ENCODE measurements at regions not wholly inside any gene's neighbourhood (a gene's known extent, or its start where the extent isn't known, plus 50 kb on each side); places are given as distances from the start of the nearest gene placed in this dataset.

DNA sequence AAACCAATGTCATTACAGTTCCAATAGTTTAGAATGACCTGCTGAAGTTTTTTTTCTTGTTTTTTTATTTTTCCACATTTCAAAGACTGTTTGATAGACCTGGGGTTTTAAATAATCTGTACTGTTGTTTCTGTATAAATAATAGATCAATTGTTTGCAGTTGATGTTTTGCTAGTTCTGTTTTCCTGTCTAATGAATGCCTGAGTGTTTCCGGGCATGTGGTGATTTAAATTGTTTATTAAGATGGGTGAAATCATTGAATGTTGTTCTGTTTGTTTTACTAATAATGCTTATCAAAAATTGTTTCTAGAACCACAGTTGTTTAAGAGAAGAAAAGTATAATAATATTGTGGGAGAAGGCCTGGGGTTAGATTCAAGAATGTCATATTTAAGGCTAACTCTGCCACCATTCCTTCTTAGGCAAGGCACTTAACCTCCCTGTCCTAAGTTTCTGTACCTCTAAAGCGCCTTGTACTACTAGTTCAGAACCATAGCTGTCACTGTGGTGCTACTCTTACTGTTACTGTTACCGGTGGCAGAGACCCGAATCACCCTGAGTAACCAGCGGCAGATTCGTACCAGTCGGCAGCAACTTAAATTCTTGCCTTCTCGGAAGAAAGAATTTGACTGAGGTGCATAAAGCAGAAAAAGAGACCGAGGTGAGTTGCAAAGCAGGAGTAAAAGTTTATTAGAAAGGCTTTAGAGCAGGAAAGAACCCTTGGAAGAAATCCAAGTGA, 1014.1 kb downstream of the REEP3 start:
- DNase-seq (ENCODE audit: low spot score), result no peak
- WGBS, 2 donors (ENCODE audit: extremely low coverage in 2 of 2, insufficient read length in 2 of 2, insufficient replicate concordance in 1 of 2), result no CpG with 5 or more reads among the region's 9 CpGs

DNA sequence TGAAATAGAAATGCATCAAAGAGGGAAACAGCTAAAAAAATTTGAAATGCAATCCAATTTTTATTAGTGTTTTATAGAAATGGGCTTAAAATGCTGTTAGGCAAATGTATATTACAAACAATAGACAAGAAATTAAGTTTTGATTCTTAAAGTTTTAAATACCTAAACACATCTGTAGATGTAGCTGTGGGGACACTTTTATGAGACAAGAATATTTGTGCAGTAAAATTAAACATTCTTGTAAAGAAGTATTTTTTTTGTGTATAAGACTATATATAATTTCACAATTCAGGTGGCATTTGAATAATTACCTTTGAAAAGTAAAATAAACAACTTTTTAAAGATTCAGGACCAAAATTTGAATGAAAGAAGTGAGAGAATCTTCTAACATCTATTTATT, 1015.9 kb downstream of the REEP3 start:
- Histone ChIP-seq H4K91ac (ENCODE audit: low read depth, low read length, poor library complexity) (no peak overlapping the region), H3K9ac (ENCODE audit: low read depth, low read length, poor library complexity) (no peak overlapping the region), H2AFZ (ENCODE audit: low read length) (no peak overlapping the region), H3K79me1 (ENCODE audit: low read depth, low read length) (no peaks in the 10 kb centered on the region), H3K27me3 (ENCODE audit: control insufficient read depth in 3 of 3, insufficient read depth in 3 of 3, low read depth in 1 of 3, low read length in 3 of 3) (no peaks in the 10 kb centered on the region), H2AK5ac (ENCODE audit: low read depth, low read length) (no peak overlapping the region), H4K8ac (ENCODE audit: low read depth, low read length) (no peak overlapping the region), H2BK15ac (ENCODE audit: low read length) (no peak overlapping the region), H3K27ac (replicated peaks; ENCODE audit: low read length) (no peak overlapping the region), H2BK120ac (ENCODE audit: low read depth, low read length) (no peak overlapping the region), H3K4ac (ENCODE audit: low read length) (no peak overlapping the region), H3K14ac (ENCODE audit: low read length) (no peak overlapping the region), H3K4me2 (ENCODE audit: insufficient read depth, low read length, poor library complexity, severe bottlenecking) (no peak overlapping the region), H3K36me3 (replicated peaks in 1 of 2; ENCODE audit: control insufficient read depth in 2 of 2, insufficient read depth in 2 of 2, low read length in 2 of 2) (no peaks in the 10 kb centered on the region), H2BK5ac (ENCODE audit: low read length) (no peak overlapping the region), H3K9me3 (replicated peaks in 1 of 2; ENCODE audit: control insufficient read depth in 2 of 2, insufficient read depth in 1 of 2, low read depth in 1 of 2, low read length in 2 of 2) (no peaks in the 10 kb centered on the region), H3K4me3 (ENCODE audit: low read length in 2 of 2) (no peak overlapping the region), H3K18ac (ENCODE audit: low read length) (no peak overlapping the region), H3K4me1 (ENCODE audit: control insufficient read depth in 2 of 2, insufficient read depth in 1 of 2, low read depth in 1 of 2, low read length in 2 of 2) (peaks cover 0 to 1% of the 10 kb centered on the region in 2 donors), H2BK12ac (ENCODE audit: low read length) (no peak overlapping the region), H3K23ac (ENCODE audit: low read depth, low read length, poor library complexity) (no peak overlapping the region)
- no peak for DNase-seq (ENCODE audit: low spot score)

More for the DNA sequence above, 1014.1 kb downstream of the REEP3 start:
- H3K27ac ChIP-seq (replicated peaks; ENCODE audit: low read length), result no peak overlapping the region
- no peaks in the 10 kb centered on the region for H3K79me1 ChIP-seq (ENCODE audit: low read depth, low read length)
- H3K27me3 ChIP-seq (ENCODE audit: control insufficient read depth in 3 of 3, insufficient read depth in 3 of 3, low read depth in 1 of 3, low read length in 3 of 3), result no peaks in the 10 kb centered on the region
- H2BK15ac ChIP-seq (ENCODE audit: low read length), result no peak overlapping the region
- no peaks in the 10 kb centered on the region for H3K36me3 ChIP-seq (replicated peaks in 1 of 2; ENCODE audit: control insufficient read depth in 2 of 2, insufficient read depth in 2 of 2, low read length in 2 of 2)
- no peak overlapping the region for H3K4me2 ChIP-seq (ENCODE audit: insufficient read depth, low read length, poor library complexity, severe bottlenecking)
- no peaks in the 10 kb centered on the region for H3K9me3 ChIP-seq (replicated peaks in 1 of 2; ENCODE audit: control insufficient read depth in 2 of 2, insufficient read depth in 1 of 2, low read depth in 1 of 2, low read length in 2 of 2)
- no peak overlapping the region for H3K14ac ChIP-seq (ENCODE audit: low read length)
- H3K4me1 ChIP-seq (ENCODE audit: control insufficient read depth in 2 of 2, insufficient read depth in 1 of 2, low read depth in 1 of 2, low read length in 2 of 2), result peaks cover 0 to 1% of the 10 kb centered on the region in 2 donors
- H3K9ac ChIP-seq (ENCODE audit: low read depth, low read length, poor library complexity), result no peak overlapping the region
- H2BK12ac ChIP-seq (ENCODE audit: low read length), result no peak overlapping the region
- no peak overlapping the region for H2AFZ ChIP-seq (ENCODE audit: low read length)
- no peak overlapping the region for H4K91ac ChIP-seq (ENCODE audit: low read depth, low read length, poor library complexity)
- no peak overlapping the region for H2BK5ac ChIP-seq (ENCODE audit: low read length)
- no peak overlapping the region for H2BK120ac ChIP-seq (ENCODE audit: low read depth, low read length)
- no peak overlapping the region for H3K4ac ChIP-seq (ENCODE audit: low read length)
- no peak overlapping the region for H2AK5ac ChIP-seq (ENCODE audit: low read depth, low read length)
- no peak overlapping the region for H3K18ac ChIP-seq (ENCODE audit: low read length)
- H3K4me3 ChIP-seq (ENCODE audit: low read length in 2 of 2), result no peak overlapping the region
- H4K8ac ChIP-seq (ENCODE audit: low read depth, low read length), result no peak overlapping the region
- H3K23ac ChIP-seq (ENCODE audit: low read depth, low read length, poor library complexity), result no peak overlapping the region

DNA sequence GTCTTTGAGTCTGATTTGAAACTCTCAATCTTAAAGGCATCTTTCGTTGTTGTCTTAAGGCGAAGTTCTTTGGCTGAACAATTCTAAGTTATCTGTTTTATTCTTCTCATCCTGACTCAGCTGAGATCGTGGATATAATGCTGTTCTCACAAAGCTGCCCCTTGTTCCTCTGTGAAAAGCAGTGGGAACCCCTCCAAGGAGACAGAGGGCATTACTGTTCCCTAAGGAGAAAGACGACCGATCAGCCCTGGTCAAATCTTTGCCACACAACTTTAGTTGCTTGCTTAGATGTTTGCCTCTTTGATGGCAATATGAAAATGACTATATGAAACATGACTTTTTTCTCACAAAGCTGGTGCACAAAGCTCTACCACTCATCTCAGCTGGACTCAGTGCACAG, 1016.7 kb downstream of the REEP3 start:
- no peak overlapping the region for H2BK15ac ChIP-seq (ENCODE audit: low read length)
- H3K36me3 ChIP-seq (replicated peaks in 1 of 2; ENCODE audit: control insufficient read depth in 2 of 2, insufficient read depth in 2 of 2, low read length in 2 of 2), result no peaks in the 10 kb centered on the region
- no peak overlapping the region for H3K9ac ChIP-seq (ENCODE audit: low read depth, low read length, poor library complexity)
- H3K18ac ChIP-seq (ENCODE audit: low read length), result no peak overlapping the region
- no peak overlapping the region for H3K27ac ChIP-seq (replicated peaks; ENCODE audit: low read length)
- no peaks in the 10 kb centered on the region for H3K9me3 ChIP-seq (replicated peaks in 1 of 2; ENCODE audit: control insufficient read depth in 2 of 2, insufficient read depth in 1 of 2, low read depth in 1 of 2, low read length in 2 of 2)
- H3K4me3 ChIP-seq (ENCODE audit: low read length in 2 of 2), result no peak overlapping the region
- WGBS, 2 donors (ENCODE audit: extremely low coverage in 2 of 2, insufficient read length in 2 of 2, insufficient replicate concordance in 1 of 2), result no CpG with 5 or more reads among the region's 5 CpGs
- H3K4ac ChIP-seq (ENCODE audit: low read length), result no peak overlapping the region
- H3K27me3 ChIP-seq (ENCODE audit: control insufficient read depth in 3 of 3, insufficient read depth in 3 of 3, low read depth in 1 of 3, low read length in 3 of 3), result no peaks in the 10 kb centered on the region
- H2BK120ac ChIP-seq (ENCODE audit: low read depth, low read length), result no peak overlapping the region
- no peak overlapping the region for H2BK12ac ChIP-seq (ENCODE audit: low read length)
- no peaks in the 10 kb centered on the region for H3K79me1 ChIP-seq (ENCODE audit: low read depth, low read length)
- H3K4me1 ChIP-seq (ENCODE audit: control insufficient read depth in 2 of 2, insufficient read depth in 1 of 2, low read depth in 1 of 2, low read length in 2 of 2), result peaks cover 0 to 1% of the 10 kb centered on the region in 2 donors
- no peak overlapping the region for H4K91ac ChIP-seq (ENCODE audit: low read depth, low read length, poor library complexity)
- no peak overlapping the region for H3K14ac ChIP-seq (ENCODE audit: low read length)
- H2BK5ac ChIP-seq (ENCODE audit: low read length), result no peak overlapping the region
- H2AK5ac ChIP-seq (ENCODE audit: low read depth, low read length), result no peak overlapping the region
- DNase-seq (ENCODE audit: low spot score), result no peak
- no peak overlapping the region for H4K8ac ChIP-seq (ENCODE audit: low read depth, low read length)
- no peak overlapping the region for H2AFZ ChIP-seq (ENCODE audit: low read length)
- H3K23ac ChIP-seq (ENCODE audit: low read depth, low read length, poor library complexity), result no peak overlapping the region
- H3K4me2 ChIP-seq (ENCODE audit: insufficient read depth, low read length, poor library complexity, severe bottlenecking), result no peak overlapping the region

DNA sequence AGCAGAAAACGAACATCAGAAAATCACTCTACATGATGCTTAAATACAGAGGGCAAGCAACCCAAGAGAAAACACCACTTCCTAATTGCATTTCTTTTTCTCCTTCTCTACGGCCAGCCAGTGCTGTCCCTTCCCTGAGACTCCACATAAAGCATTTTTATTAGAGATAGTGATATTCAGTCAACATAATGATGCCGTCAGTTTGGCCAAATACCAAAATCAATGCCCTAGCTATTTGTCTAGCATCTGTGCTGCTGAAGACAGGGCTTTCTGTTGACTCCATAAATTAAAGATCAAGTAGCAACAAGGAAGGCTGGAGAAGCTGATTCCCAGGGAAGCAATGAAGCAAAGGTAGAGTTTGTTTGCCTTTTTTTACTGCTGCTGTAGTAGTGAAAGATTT, 1024.9 kb downstream of the REEP3 start:
- Histone ChIP-seq H3K79me1 (ENCODE audit: low read depth, low read length) (no peaks in the 10 kb centered on the region), H2BK15ac (ENCODE audit: low read length) (no peak overlapping the region), H3K4me3 (ENCODE audit: low read length in 2 of 2) (no peak overlapping the region), H3K9ac (ENCODE audit: low read depth, low read length, poor library complexity) (no peak overlapping the region), H3K27ac (replicated peaks; ENCODE audit: low read length) (no peak overlapping the region), H4K8ac (ENCODE audit: low read depth, low read length) (no peak overlapping the region), H3K9me3 (replicated peaks in 1 of 2; ENCODE audit: control insufficient read depth in 2 of 2, insufficient read depth in 1 of 2, low read depth in 1 of 2, low read length in 2 of 2) (no peaks in the 10 kb centered on the region), H3K23ac (ENCODE audit: low read depth, low read length, poor library complexity) (no peak overlapping the region), H2AK5ac (ENCODE audit: low read depth, low read length) (no peak overlapping the region), H2BK120ac (ENCODE audit: low read depth, low read length) (no peak overlapping the region), H3K4me2 (ENCODE audit: insufficient read depth, low read length, poor library complexity, severe bottlenecking) (no peak overlapping the region), H3K27me3 (ENCODE audit: control insufficient read depth in 3 of 3, insufficient read depth in 3 of 3, low read depth in 1 of 3, low read length in 3 of 3) (no peaks in the 10 kb centered on the region), H2BK12ac (ENCODE audit: low read length) (no peak overlapping the region), H3K18ac (ENCODE audit: low read length) (no peak overlapping the region), H3K36me3 (replicated peaks in 1 of 2; ENCODE audit: control insufficient read depth in 2 of 2, insufficient read depth in 2 of 2, low read length in 2 of 2) (no peaks in the 10 kb centered on the region), H3K14ac (ENCODE audit: low read length) (no peak overlapping the region), H2BK5ac (ENCODE audit: low read length) (no peak overlapping the region), H2AFZ (ENCODE audit: low read length) (no peak overlapping the region), H3K4ac (ENCODE audit: low read length) (no peak overlapping the region), H4K91ac (ENCODE audit: low read depth, low read length, poor library complexity) (no peak overlapping the region), H3K4me1 (ENCODE audit: control insufficient read depth in 2 of 2, insufficient read depth in 1 of 2, low read depth in 1 of 2, low read length in 2 of 2) (no peaks in the 10 kb centered on the region)
- WGBS, 2 donors (ENCODE audit: extremely low coverage in 2 of 2, insufficient read length in 2 of 2, insufficient replicate concordance in 1 of 2), result no CpG with 5 or more reads among the region's 3 CpGs
- DNase-seq (ENCODE audit: low spot score), result no peak

Measured in neuronal stem cell (in vitro differentiated cells).